H1 (cell line): ENCODE measurements at regions not wholly inside any gene's neighbourhood (a gene's known extent, or its start where the extent isn't known, plus 50 kb on each side); places are given as distances from the start of the nearest gene placed in this dataset.

ENCODE experiments used
- CTCF ChIA-PET: fragments of 300-600 bp; sonication (Branson Sonifier 250); formaldehyde crosslinking; loops from one replicate; lab custom pipeline; 2021; ENCODE audit not compliant: partially characterized antibody; lab: Charles Lee
- POLR2A ChIA-PET: fragments of 300-600 bp; sonication (Branson Sonifier 250); formaldehyde crosslinking; loops from one replicate; lab custom pipeline; 2021; ENCODE audit warnings: inconsistent platforms; ENCODE audit not compliant: partially characterized antibody; lab: Charles Lee
- DNase-seq, 2 experiments: peaks; one replicate each; pipeline versions ENCODE4 v3.0.0 to v3.0.0-alpha.2; 2010 to 2022; ENCODE audit warnings: low spot score in 2 of 2, low read depth in 1 of 2, mixed read lengths in 1 of 2
- FAIRE-seq: peaks from 2 replicates; lab custom pipeline; 2011; peaks lifted over from hg19 to GRCh38; lab: Jason Lieb, UNC
- H2AFZ ChIP-seq: 2 replicates; pipeline ENCODE4 v1.8.1; 2012; ENCODE audit warnings: low read length, inconsistent platforms
- H2AK5ac ChIP-seq: 2 replicates; pipeline ENCODE4 v1.6.1; 2013; ENCODE audit warnings: low read depth, low read length
- H2BK120ac ChIP-seq: replicated peaks from 2 replicates; pipeline ENCODE3; 2013; ENCODE audit warnings: low read depth, low read length, inconsistent platforms
- H2BK12ac ChIP-seq: 2 replicates; pipeline ENCODE4 v1.6.1; 2013; ENCODE audit warnings: low read depth, low read length
- H2BK15ac ChIP-seq: 2 replicates; pipeline ENCODE4 v1.6.1; 2013; ENCODE audit warnings: low read length
- H2BK20ac ChIP-seq: 2 replicates; pipeline ENCODE4 v1.6.1; 2013; ENCODE audit warnings: low read length
- H2BK5ac ChIP-seq: 2 replicates; pipeline ENCODE4 v1.6.1; 2013; ENCODE audit warnings: low read depth, low read length
- H3K14ac ChIP-seq: 2 replicates; pipeline ENCODE4 v1.6.1; 2013; ENCODE audit warnings: inconsistent platforms; ENCODE audit not compliant: insufficient read length
- H3K18ac ChIP-seq: 2 replicates; pipeline ENCODE4 v1.6.1; 2013; ENCODE audit warnings: low read length; ENCODE audit errors: extremely low read depth
- H3K23ac ChIP-seq: 2 replicates; pipeline ENCODE4 v1.6.1; 2013; ENCODE audit warnings: inconsistent platforms; ENCODE audit not compliant: insufficient read length
- H3K23me2 ChIP-seq: 2 replicates; pipeline ENCODE4 v1.6.1; 2013; ENCODE audit warnings: low read depth, low read length
- H3K27ac ChIP-seq: 2 replicates; pipeline ENCODE4 v1.6.1; 2011; ENCODE audit warnings: low read depth, low read length, inconsistent platforms
- H3K27me3 ChIP-seq, 4 experiments: replicated peaks in 1 of 4; 1 replicate in 1 of 4; 2 replicates in 3 of 4; pipeline versions ENCODE4 v1.6.1 to v1.8.1; 2011 to 2013; ENCODE audit warnings: low read length in 3 of 4, mild to moderate bottlenecking in 3 of 4, inconsistent platforms in 2 of 4, mixed read lengths in 2 of 4, moderate library complexity in 1 of 4; ENCODE audit not compliant: control insufficient read depth in 3 of 4, insufficient read depth in 3 of 4; ENCODE audit errors: extremely low read depth in 1 of 4
- H3K36me3 ChIP-seq, 4 experiments: 2 replicates each; pipeline versions ENCODE4 v1.6.1 to v1.8.1; 2011 to 2013; ENCODE audit warnings: mild to moderate bottlenecking in 4 of 4, low read length in 3 of 4, moderate library complexity in 2 of 4, control low read depth in 1 of 4, inconsistent platforms in 1 of 4; ENCODE audit not compliant: insufficient read depth in 4 of 4, control insufficient read depth in 2 of 4
- H3K4ac ChIP-seq: replicated peaks from 2 replicates; pipeline ENCODE3; 2013; ENCODE audit warnings: low read length, low read depth, mixed read lengths, inconsistent platforms; ENCODE audit not compliant: insufficient read length
- H3K4me1 ChIP-seq, 4 experiments: replicated peaks in 1 of 4; 1 replicate in 1 of 4; 2 replicates in 3 of 4; pipeline versions ENCODE4 v1.6.1 to v1.8.1; 2011 to 2013; ENCODE audit warnings: low read length in 3 of 4, inconsistent platforms in 2 of 4, mixed read lengths in 1 of 4; ENCODE audit not compliant: insufficient read depth in 4 of 4, control insufficient read depth in 3 of 4
- H3K4me2 ChIP-seq, 2 experiments: 2 replicates each; pipeline versions ENCODE4 v1.6.1 to v1.8.1; 2011 to 2013; ENCODE audit warnings: low read depth in 2 of 2, low read length in 2 of 2, control low read depth in 1 of 2, inconsistent platforms in 1 of 2, mild to moderate bottlenecking in 1 of 2; ENCODE audit not compliant: insufficient read depth in 1 of 2
- H3K4me3 ChIP-seq, 4 experiments: fragments of 200-600, 300-600 bp in 1 of 4; sonication (generic), shearing (Covaris generic), sonication (Bioruptor Twin) in 1 of 4; 2 replicates each; pipeline versions ENCODE4 v1.5.1 to v1.8.1; 2011 to 2016; ENCODE audit warnings: low read length in 4 of 4, low read depth in 3 of 4, control low read depth in 2 of 4, inconsistent platforms in 2 of 4, mild to moderate bottlenecking in 2 of 4, mixed read lengths in 1 of 4, moderate library complexity in 1 of 4; ENCODE audit not compliant: insufficient read depth in 2 of 4; ENCODE audit errors: extremely low read depth in 1 of 4
- H3K56ac ChIP-seq: replicated peaks from 2 replicates; pipeline ENCODE3; 2013; ENCODE audit warnings: low read depth, mild to moderate bottlenecking, mixed read lengths, low read length, inconsistent platforms; ENCODE audit not compliant: insufficient read length
- H3K79me1 ChIP-seq: 2 replicates; pipeline ENCODE4 v1.6.1; 2013; ENCODE audit warnings: low read depth, low read length, control low read depth
- H3K79me2 ChIP-seq, 2 experiments: 2 replicates each; pipeline versions ENCODE4 v1.6.1 to v1.8.1; 2012 to 2013; ENCODE audit warnings: low read length in 2 of 2, mild to moderate bottlenecking in 2 of 2, inconsistent platforms in 1 of 2; ENCODE audit not compliant: insufficient read depth in 2 of 2, control insufficient read depth in 1 of 2
- H3K9ac ChIP-seq, 4 experiments: replicated peaks in 1 of 4; 1 replicate in 1 of 4; 2 replicates in 3 of 4; pipeline versions ENCODE4 v1.6.1 to v1.8.1; 2011 to 2013; ENCODE audit warnings: low read depth in 3 of 4, low read length in 3 of 4, control low read depth in 2 of 4, mild to moderate bottlenecking in 2 of 4, moderate library complexity in 2 of 4, inconsistent platforms in 1 of 4; ENCODE audit errors: extremely low read depth in 1 of 4
- H3K9me3 ChIP-seq, 2 experiments: 2 replicates each; pipeline versions ENCODE4 v1.6.1 to v1.8.1; 2012 to 2013; ENCODE audit warnings: mild to moderate bottlenecking in 2 of 2, moderate library complexity in 2 of 2, control low read depth in 1 of 2, inconsistent platforms in 1 of 2, low read depth in 1 of 2, low read length in 1 of 2, mixed read lengths in 1 of 2; ENCODE audit not compliant: insufficient read depth in 2 of 2
- H4K20me1 ChIP-seq, 2 experiments: replicated peaks in 1 of 2; 2 replicates each; pipeline versions ENCODE3 to v1.8.1; 2011 to 2013; ENCODE audit warnings: inconsistent platforms in 2 of 2, low read length in 2 of 2, mild to moderate bottlenecking in 1 of 2; ENCODE audit not compliant: insufficient read depth in 2 of 2, control insufficient read depth in 1 of 2
- H4K5ac ChIP-seq: 2 replicates; pipeline ENCODE4 v1.6.1; 2013; ENCODE audit warnings: low read length, low read depth, mixed read lengths, inconsistent platforms; ENCODE audit not compliant: insufficient read length
- H4K8ac ChIP-seq: 2 replicates; pipeline ENCODE4 v1.8.0; 2013; ENCODE audit warnings: mild to moderate bottlenecking, moderate library complexity, low read length, inconsistent platforms; ENCODE audit not compliant: insufficient read depth; ENCODE audit errors: extremely low read depth
- H4K91ac ChIP-seq: replicated peaks from 2 replicates; pipeline ENCODE3; 2013; ENCODE audit warnings: low read length, mixed read lengths, inconsistent platforms; ENCODE audit not compliant: insufficient read length
- CHD1 ChIP-seq: IDR thresholded peaks from 2 replicates; pipeline ENCODE4 v1.6.1; 2012; ENCODE audit warnings: low read depth, low read length, improper control_type of control experiment
- RBBP5 ChIP-seq: IDR thresholded peaks from 2 replicates; pipeline ENCODE4 v1.7.1; 2012; ENCODE audit warnings: low read depth, mild to moderate bottlenecking, inconsistent platforms, low read length, moderate library complexity, borderline replicate concordance
- SAP30 ChIP-seq: fragments of 300-600 bp; sonication (generic); IDR thresholded peaks from 2 replicates; pipeline ENCODE4 v1.7.1; 2012; ENCODE audit warnings: low read length, moderate library complexity, mild to moderate bottlenecking, inconsistent platforms; ENCODE audit not compliant: insufficient read depth, insufficient replicate concordance
- SIX5 ChIP-seq: IDR thresholded peaks from 2 replicates; pipeline ENCODE4 v1.6.1; 2011; ENCODE audit warnings: mild to moderate bottlenecking, low read depth, low read length
- SP4 ChIP-seq: IDR thresholded peaks from 2 replicates; pipeline ENCODE4 v1.6.1; 2012; ENCODE audit warnings: low read length, inconsistent platforms
- SUZ12 ChIP-seq: fragments of 200-600 bp; sonication (generic); IDR thresholded peaks from 2 replicates; pipeline ENCODE4 v1.6.1; 2012; ENCODE audit warnings: mild to moderate bottlenecking, inconsistent platforms, low read length, moderate library complexity, mixed read lengths
- WGBS, 2 experiments: shearing (Covaris generic) in 1 of 2; methylation state at CpG; one replicate each; pipeline versions ENCODE4 v1.1.6 to v1.1.7; 2013 to 2015; ENCODE audit warnings: low lambda C conversion rate in 2 of 2, mixed read lengths in 2 of 2, inconsistent platforms in 1 of 2, low coverage in 1 of 2, missing lambda C conversion rate in 1 of 2; ENCODE audit not compliant: insufficient replicate concordance in 2 of 2, insufficient coverage in 1 of 2, insufficient read length in 1 of 2; ENCODE audit errors: extremely low coverage in 1 of 2, missing lambda C conversion rate in 1 of 2; 5-methylcytosine and 5-hydroxymethylcytosine counted together
- TF ChIP-seq, protein P1 (sequence below): IDR thresholded peaks from 2 replicates; pipeline ENCODE4 v1.6.1; 2012; ENCODE audit warnings: inconsistent platforms
- TF ChIP-seq, protein P2 (sequence below): IDR thresholded peaks from 2 replicates; pipeline ENCODE4 v1.6.1; 2012; ENCODE audit warnings: inconsistent platforms

DNA sequence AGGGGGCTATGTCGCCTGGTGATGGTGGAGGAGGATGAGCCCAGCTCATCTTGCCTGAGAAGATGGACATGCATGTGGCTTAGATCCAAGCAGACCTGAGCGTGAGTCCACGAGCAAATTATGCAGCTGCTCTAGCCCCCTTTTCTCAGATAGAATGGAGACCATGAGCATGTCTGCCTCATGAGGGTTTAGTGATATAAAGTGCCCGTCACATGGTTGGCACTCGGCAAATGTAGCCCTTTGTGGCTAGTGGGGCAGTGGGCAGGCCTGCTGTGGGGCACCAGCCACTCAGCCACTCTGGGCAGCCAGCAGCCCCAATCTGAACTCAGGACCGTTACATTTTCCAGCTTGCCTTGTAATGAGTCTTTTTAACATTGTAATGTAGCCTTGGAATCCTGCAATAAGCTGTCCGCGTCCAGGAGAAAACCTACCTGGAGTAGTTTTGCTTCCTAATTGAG is 92.1 kb upstream of the HS6ST1 start:
- H2BK15ac ChIP-seq = no peak overlapping the region
- H3K9me3 ChIP-seq = no peaks in the 10 kb centered on the region; a peak in 1 of 4 replicates
- no peak overlapping the region for H3K18ac ChIP-seq
- H2BK5ac ChIP-seq = no peak overlapping the region
- no peaks in the 10 kb centered on the region for H3K79me2 ChIP-seq
- H3K79me1 ChIP-seq = no peaks in the 10 kb centered on the region
- H3K14ac ChIP-seq = no peak overlapping the region
- no peak overlapping the region for H3K23ac ChIP-seq
- no peaks in the 10 kb centered on the region for H4K20me1 ChIP-seq
- no peak overlapping the region for H4K8ac ChIP-seq
- H3K36me3 ChIP-seq = no peaks in the 10 kb centered on the region
- POLR2A ChIA-PET = no interaction called here
- CTCF ChIA-PET = interaction anchor here (0.8 to 1.1 kb wide), 2 partner anchors 9 to 13 kb away, joined by 3 to 4 read pairs; no protein-coding TSS in a partner anchor
- no peak overlapping the region for H2BK120ac ChIP-seq
- FAIRE-seq (no peak), DNase-seq (peak in 1 of 2 experiments; percentile 24)
- H2BK20ac ChIP-seq = no peak overlapping the region
- H3K56ac ChIP-seq = no peak overlapping the region
- H3K4me3 ChIP-seq = no peak overlapping the region
- H2AFZ ChIP-seq = no peak overlapping the region
- H4K91ac ChIP-seq = no peak overlapping the region
- H3K9ac ChIP-seq = no peak overlapping the region
- no peak overlapping the region for H3K4me2 ChIP-seq
- peak overlapping the region; percentile 50; the same call in 1 of the 2 replicates for H2BK12ac ChIP-seq
- no peaks in the 10 kb centered on the region for H3K23me2 ChIP-seq
- TF ChIP-seq, protein P1, sequence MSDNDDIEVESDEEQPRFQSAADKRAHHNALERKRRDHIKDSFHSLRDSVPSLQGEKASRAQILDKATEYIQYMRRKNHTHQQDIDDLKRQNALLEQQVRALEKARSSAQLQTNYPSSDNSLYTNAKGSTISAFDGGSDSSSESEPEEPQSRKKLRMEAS = no peak
- TF ChIP-seq SAP30 (no peak), SP4 (no peak), SUZ12 (no peak), CHD1 (no peak), SIX5 (no peak), RBBP5 (no peak)
- TF ChIP-seq, protein P2, sequence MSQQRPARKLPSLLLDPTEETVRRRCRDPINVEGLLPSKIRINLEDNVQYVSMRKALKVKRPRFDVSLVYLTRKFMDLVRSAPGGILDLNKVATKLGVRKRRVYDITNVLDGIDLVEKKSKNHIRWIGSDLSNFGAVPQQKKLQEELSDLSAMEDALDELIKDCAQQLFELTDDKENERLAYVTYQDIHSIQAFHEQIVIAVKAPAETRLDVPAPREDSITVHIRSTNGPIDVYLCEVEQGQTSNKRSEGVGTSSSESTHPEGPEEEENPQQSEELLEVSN = no peak
- no peak overlapping the region for H3K4ac ChIP-seq
- H2AK5ac ChIP-seq = no peak overlapping the region
- peaks cover 0 to 22% (median 10%) of the 10 kb centered on the region in 4 experiments; a peak in 6 of 7 replicates for H3K4me1 ChIP-seq
- H3K27ac ChIP-seq = no peak overlapping the region
- no peaks in the 10 kb centered on the region for H3K27me3 ChIP-seq
- whole genome bisulfite sequencing, 2 experiments = 93% methylated on average over 8 of the region's 8 CpGs; no CpG with 5 or more reads in 1 of the 2 experiments
- H4K5ac ChIP-seq = no peak overlapping the region
